ENCODE measurements at regions not wholly inside any gene's neighbourhood (a gene's known extent, or its start where the extent isn't known, plus 50 kb on each side); places are given as distances from the start of the nearest gene placed in this dataset.

GRCh38 chr4:176432811-176433540, 113.2 kb downstream of the SPCS3 start:
- CTCF ChIA-PET, result no interaction called here
- TF ChIP-seq, protein P1, sequence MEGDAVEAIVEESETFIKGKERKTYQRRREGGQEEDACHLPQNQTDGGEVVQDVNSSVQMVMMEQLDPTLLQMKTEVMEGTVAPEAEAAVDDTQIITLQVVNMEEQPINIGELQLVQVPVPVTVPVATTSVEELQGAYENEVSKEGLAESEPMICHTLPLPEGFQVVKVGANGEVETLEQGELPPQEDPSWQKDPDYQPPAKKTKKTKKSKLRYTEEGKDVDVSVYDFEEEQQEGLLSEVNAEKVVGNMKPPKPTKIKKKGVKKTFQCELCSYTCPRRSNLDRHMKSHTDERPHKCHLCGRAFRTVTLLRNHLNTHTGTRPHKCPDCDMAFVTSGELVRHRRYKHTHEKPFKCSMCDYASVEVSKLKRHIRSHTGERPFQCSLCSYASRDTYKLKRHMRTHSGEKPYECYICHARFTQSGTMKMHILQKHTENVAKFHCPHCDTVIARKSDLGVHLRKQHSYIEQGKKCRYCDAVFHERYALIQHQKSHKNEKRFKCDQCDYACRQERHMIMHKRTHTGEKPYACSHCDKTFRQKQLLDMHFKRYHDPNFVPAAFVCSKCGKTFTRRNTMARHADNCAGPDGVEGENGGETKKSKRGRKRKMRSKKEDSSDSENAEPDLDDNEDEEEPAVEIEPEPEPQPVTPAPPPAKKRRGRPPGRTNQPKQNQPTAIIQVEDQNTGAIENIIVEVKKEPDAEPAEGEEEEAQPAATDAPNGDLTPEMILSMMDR (IDR thresholded peaks at IDR 0.05; ENCODE audit: control extremely low read depth, extremely low read depth, low read depth, missing control alignments), result no peak
- no peak for DNase-seq (ENCODE audit: extremely low spot score)
- POLR2A ChIA-PET, result no interaction called here

DNA sequence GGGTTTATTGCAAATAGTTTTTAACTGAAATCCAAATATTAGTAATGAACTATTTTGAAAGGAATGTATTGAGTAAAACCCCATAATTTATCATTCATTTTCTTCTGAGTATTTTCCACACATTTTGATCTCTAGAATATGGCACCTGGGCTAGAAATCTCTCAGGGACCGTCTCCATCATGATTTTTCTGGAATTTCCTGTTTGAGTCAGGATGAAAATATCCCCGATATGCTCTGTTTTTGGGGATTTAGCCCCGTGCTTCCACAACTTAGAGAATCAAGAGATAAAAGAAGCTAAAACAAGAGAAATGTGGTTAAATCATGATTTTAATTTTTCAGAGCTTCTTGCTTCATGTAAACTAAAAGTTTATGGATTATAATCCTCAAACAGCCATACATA, 114.2 kb downstream of the SPCS3 start:
- POLR2A ChIA-PET, result no interaction called here
- DNase-seq (ENCODE audit: extremely low spot score), result no peak
- CTCF ChIA-PET, result no interaction called here
- TF ChIP-seq, protein P1 (IDR thresholded peaks at IDR 0.05; ENCODE audit: control extremely low read depth, extremely low read depth, low read depth, missing control alignments), result no peak

- TF ChIP-seq, protein P1 (IDR thresholded peaks at IDR 0.05; ENCODE audit: control extremely low read depth, extremely low read depth, low read depth, missing control alignments), result no peak
- ChIA-PET CTCF (interaction anchor here (1.2 kb wide), 1 partner anchor 42 kb away, joined by 3 read pairs; no protein-coding TSS in a partner anchor), POLR2A (no interaction called here)
- DNase-seq (ENCODE audit: extremely low spot score), result no peak
Measured at GRCh38 chr4:176435901-176436292, 116.1 kb downstream of the SPCS3 start.

- TF ChIP-seq, protein P1 (IDR thresholded peaks at IDR 0.05; ENCODE audit: control extremely low read depth, extremely low read depth, low read depth, missing control alignments), result no peak
- DNase-seq (ENCODE audit: extremely low spot score), result no peak
- CTCF ChIA-PET, result interaction anchor here (0.9 to 1.8 kb wide), 4 partner anchors 18 to 611 kb away, joined by 3 to 5 read pairs (median 3); no protein-coding TSS in a partner anchor
- POLR2A ChIA-PET, result no interaction called here
Measured at GRCh38 chr4:176436293-176436973, 116.7 kb downstream of the SPCS3 start.

DNA sequence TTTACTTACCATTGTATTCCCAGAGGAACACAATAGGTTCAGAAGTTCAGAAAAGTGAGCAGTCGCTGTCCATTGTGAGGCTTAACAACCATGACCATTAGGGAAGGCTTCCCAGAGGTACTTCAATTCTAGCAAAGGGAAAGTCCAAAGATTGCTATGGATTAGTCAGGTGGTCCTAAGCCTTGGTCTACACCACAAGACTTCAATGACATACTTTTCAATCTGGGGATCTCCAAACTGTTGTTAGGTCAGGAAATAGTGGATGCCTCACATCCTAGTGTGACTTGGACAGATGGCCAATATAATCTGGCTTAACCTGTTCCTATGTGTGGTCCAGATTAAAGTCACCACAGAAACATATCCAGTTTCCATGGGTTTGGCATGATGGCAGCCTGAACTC, 118.0 kb downstream of the SPCS3 start:
- ChIA-PET CTCF (interaction anchor here (0.8 to 1.8 kb wide), 4 partner anchors 8 to 610 kb away, joined by 3 to 5 read pairs (median 4); no protein-coding TSS in a partner anchor), POLR2A (no interaction called here)
- DNase-seq (ENCODE audit: extremely low spot score), result no peak
- TF ChIP-seq, protein P1 (IDR thresholded peaks at IDR 0.05; ENCODE audit: control extremely low read depth, extremely low read depth, low read depth, missing control alignments), result no peak

DNA sequence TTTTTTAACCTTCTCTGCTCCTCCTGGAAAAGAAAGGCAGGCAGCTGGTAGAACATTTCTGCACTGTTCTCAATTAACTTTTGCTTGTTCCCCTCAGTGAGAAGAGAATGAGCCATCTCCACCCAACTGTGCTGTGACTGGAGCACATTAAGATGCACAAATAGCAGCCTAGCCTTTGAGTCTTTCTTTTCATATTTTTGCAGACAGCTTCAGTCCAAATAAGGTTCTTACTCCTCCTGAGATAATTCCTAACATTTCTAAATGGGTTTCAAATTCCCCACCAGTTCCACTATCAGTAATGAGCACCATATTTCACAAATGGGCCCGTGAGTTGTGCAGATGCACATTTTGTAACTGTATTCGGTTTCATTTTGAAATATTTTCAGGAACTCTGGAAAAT, 118.6 kb downstream of the SPCS3 start:
- ChIA-PET CTCF (interaction anchor here (0.8 to 1.8 kb wide), 3 partner anchors 9 to 609 kb away, joined by 3 to 5 read pairs (median 4); no protein-coding TSS in a partner anchor), POLR2A (no interaction called here)
- no peak for DNase-seq (ENCODE audit: extremely low spot score)
- TF ChIP-seq, protein P1 (IDR thresholded peaks at IDR 0.05; ENCODE audit: control extremely low read depth, extremely low read depth, low read depth, missing control alignments), result no peak

Data from GM10248 (cell line).